HepG2 (cell line): ENCODE measurements at regions not wholly inside any gene's neighbourhood (a gene's known extent, or its start where the extent isn't known, plus 50 kb on each side); places are given as distances from the start of the nearest gene placed in this dataset.

ENCODE experiments used
- ATAC-seq: fragments of 200-7000 bp; cut with Tn5 transposase; 3 replicates; pipeline ENCODE4 v1.9.1; 2020; ENCODE audit warnings: mild to moderate bottlenecking, moderate library complexity
- BruUV-seq: library from RNA; stranded (reverse); fragments of 400-500 nt; replicated peaks from 2 replicates; lab custom pipeline; 2021; lab: Mats Ljungman, UMichigan
- CTCF ChIA-PET: fragments of 300-600 bp; formaldehyde crosslinking; extraction: SDS; loops from one replicate; lab custom pipeline; 2021; ENCODE audit warnings: low total read pairs, inconsistent platforms, low intra/inter-chr PET ratio; lab: Yijun Ruan, JAX
- POLR2A ChIA-PET: fragments of 350-600 bp; sonication (Branson Sonifier 250); formaldehyde crosslinking; loops from one replicate; lab custom pipeline; 2020; ENCODE audit warnings: antibody characterized with exemption, inconsistent platforms; lab: Yijun Ruan, JAX
- DNase-seq: peaks from one replicate; pipeline ENCODE4 v3.0.0-alpha.2; 2015; ENCODE audit warnings: low spot score
- FAIRE-seq: peaks from 3 replicates; lab custom pipeline; 2011; peaks lifted over from hg19 to GRCh38; lab: Jason Lieb, UNC
- H2AFZ ChIP-seq: one replicate; pipeline ENCODE4 v1.6.1; 2011; ENCODE audit warnings: low read length, inconsistent platforms
- H3K27ac ChIP-seq: fragments of 300-600 bp; 3 replicates; pipeline ENCODE4 v1.8.0; 2011; ENCODE audit warnings: mixed run types, mild to moderate bottlenecking, mixed read lengths, low read length, inconsistent platforms; ENCODE audit not compliant: insufficient read depth; ENCODE audit errors: extremely low read length
- H3K27me3 ChIP-seq, 2 experiments: fragments of 200-600 bp in 1 of 2; 2 replicates in 1 of 2; 3 replicates in 1 of 2; pipeline versions ENCODE4 v1.6.0 to v1.8.0; 2011; ENCODE audit warnings: low read length in 2 of 2, mild to moderate bottlenecking in 2 of 2, moderate library complexity in 2 of 2, inconsistent platforms in 1 of 2; ENCODE audit not compliant: insufficient read depth in 2 of 2, control insufficient read depth in 1 of 2
- H3K36me3 ChIP-seq, 2 experiments: fragments of 200-600 bp in 1 of 2; replicated peaks in 1 of 2; 2 replicates in 1 of 2; 3 replicates in 1 of 2; pipeline versions ENCODE4 v1.5.1 to v1.8.0; 2011; ENCODE audit warnings: low read length in 2 of 2, inconsistent platforms in 1 of 2; ENCODE audit not compliant: insufficient read depth in 2 of 2, control insufficient read depth in 1 of 2
- H3K4me1 ChIP-seq: 2 replicates; pipeline ENCODE4 v1.5.1; 2012; ENCODE audit warnings: low read length, inconsistent platforms; ENCODE audit not compliant: insufficient read depth
- H3K4me2 ChIP-seq: 2 replicates; pipeline ENCODE4 v1.6.0; 2011; ENCODE audit warnings: low read depth, low read length, inconsistent platforms
- H3K4me3 ChIP-seq, 3 experiments: fragments of 200-600 bp in 1 of 3; sonication (generic), shearing (Covaris generic) in 1 of 3; replicated peaks in 1 of 3; 2 replicates each; pipeline ENCODE4 v1.5.1; 2011 to 2016; ENCODE audit warnings: low read length in 3 of 3, inconsistent platforms in 2 of 3, low read depth in 2 of 3, mild to moderate bottlenecking in 2 of 3, control low read depth in 1 of 3, mixed read lengths in 1 of 3; ENCODE audit not compliant: insufficient read depth in 1 of 3
- H3K79me2 ChIP-seq: one replicate; pipeline ENCODE4 v1.6.1; 2011; ENCODE audit warnings: low read length, inconsistent platforms; ENCODE audit not compliant: insufficient read depth
- H3K9ac ChIP-seq: 2 replicates; pipeline ENCODE4 v1.6.0; 2011; ENCODE audit warnings: mild to moderate bottlenecking, low read depth, low read length, inconsistent platforms; ENCODE audit not compliant: insufficient read depth
- H3K9me3 ChIP-seq: 2 replicates; pipeline ENCODE4 v1.5.1; 2012; ENCODE audit warnings: mild to moderate bottlenecking, low read length
- H4K20me1 ChIP-seq: 2 replicates; pipeline ENCODE4 v1.6.0; 2011; ENCODE audit warnings: inconsistent platforms, mild to moderate bottlenecking, low read length, moderate library complexity; ENCODE audit not compliant: insufficient read depth
- PCBP1 ChIP-seq: fragments of 200-400 bp; formaldehyde crosslinking; IDR thresholded peaks from 2 replicates; pipeline ENCODE4 v1.6.1; 2017; ENCODE audit warnings: mild to moderate bottlenecking, low read depth, low read length, borderline replicate concordance
- PRMT3 ChIP-seq: sonication (generic); formaldehyde crosslinking; IDR thresholded peaks from 2 replicates; pipeline ENCODE4 v1.8.1; 2022; ENCODE audit warnings: low read depth, mild to moderate bottlenecking, moderate library complexity, missing genetic modification reagents, borderline replicate concordance
- RBFOX2 ChIP-seq: fragments of 200-400 bp; formaldehyde crosslinking; IDR thresholded peaks from 2 replicates; pipeline ENCODE4 v1.6.1; 2017; ENCODE audit warnings: low read depth, mild to moderate bottlenecking, low read length
- TBX3 ChIP-seq: fragments of 450-650 bp; IDR thresholded peaks from 2 replicates; pipeline ENCODE4 v1.6.1; 2017; ENCODE audit warnings: antibody characterized with exemption, mild to moderate bottlenecking, inconsistent platforms, borderline replicate concordance
- ZNF180 ChIP-seq: sonication (generic); formaldehyde crosslinking; IDR thresholded peaks from 2 replicates; pipeline ENCODE4 v1.4.0; 2020; ENCODE audit warnings: low read depth, missing genetic modification reagents, borderline replicate concordance
- WGBS: methylation state at CpG from one replicate; pipeline ENCODE4 v1.1.6; 2017; ENCODE audit warnings: low lambda C conversion rate; 5-methylcytosine and 5-hydroxymethylcytosine counted together
- in situ Hi-C: cut with HindIII; loops from 2 replicates; pipeline ENCODE4 v1.10.0; 2017; ENCODE audit warnings: low pct_unique_long_range_greater_than_20kb; ENCODE audit not compliant: extremely low pct_ligation_motif_present
- intact Hi-C: fragments of 100-400 bp; cut with micrococcal nuclease; formaldehyde crosslinking; loops from one replicate; pipeline ENCODE4 v1.10.0; 2022; ENCODE audit not compliant: unreplicated experiment
- TF ChIP-seq, protein P1 (sequence below): sonication (generic); formaldehyde crosslinking; IDR thresholded peaks from 2 replicates; pipeline ENCODE4 v1.4.0; 2020; ENCODE audit warnings: missing genetic modification reagents; ENCODE audit errors: not compliant biosample characterization
- TF ChIP-seq, protein P2 (sequence below): sonication (generic); formaldehyde crosslinking; IDR thresholded peaks from 2 replicates; pipeline ENCODE4 v1.9.0; 2022; ENCODE audit warnings: missing genetic modification reagents, mild to moderate bottlenecking, borderline replicate concordance
- TF ChIP-seq, protein P3 (sequence below): sonication (generic); formaldehyde crosslinking; IDR thresholded peaks from 2 replicates; pipeline ENCODE4 v1.4.0; 2020; ENCODE audit warnings: missing genetic modification reagents

DNA sequence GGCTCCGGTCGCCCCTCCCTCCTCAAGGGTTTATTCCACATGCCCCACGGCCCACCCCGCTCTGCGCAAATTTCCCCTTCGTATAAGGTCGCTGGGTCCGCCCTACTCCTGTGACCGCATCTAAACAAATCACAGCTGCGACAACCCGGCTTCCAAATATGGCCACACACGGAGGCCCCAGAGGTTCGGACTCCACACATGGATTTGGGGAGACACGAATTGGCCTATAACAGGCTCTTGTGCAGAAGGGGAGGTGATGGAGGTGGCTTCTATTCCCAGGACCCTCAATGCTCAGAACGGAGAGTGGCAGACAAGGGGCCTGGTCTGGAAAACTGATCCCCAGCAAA, 90.1 kb downstream of the FOXL3 start:
- no peaks in the 10 kb centered on the region for H4K20me1 ChIP-seq
- ChIA-PET CTCF (no interaction called here), POLR2A (no interaction called here)
- peaks cover 2 to 26% of the 10 kb centered on the region in 2 experiments; a peak in 3 of 5 replicates for H3K27me3 ChIP-seq
- H3K9ac ChIP-seq = no peak overlapping the region
- no peak for ATAC-seq
- intact Hi-C loops (no loop called here), in situ Hi-C loops (no loop called here)
- WGBS = 75% methylated on average over 15 of the region's 15 CpGs
- no peak for FAIRE-seq
- H3K4me3 ChIP-seq = no peak overlapping the region
- TF ChIP-seq RBFOX2 = no peak
- TF ChIP-seq TBX3 = no peak
- no peaks in the 10 kb centered on the region for H3K36me3 ChIP-seq
- BruUV-seq = no TSS peak
- DNase-seq = no peak
- peaks cover 27% of the 10 kb centered on the region for H3K4me1 ChIP-seq
- no peak overlapping the region for H2AFZ ChIP-seq
- H3K79me2 ChIP-seq = no peaks in the 10 kb centered on the region
- H3K9me3 ChIP-seq = peaks cover 12% of the 10 kb centered on the region; the same call in 1 of the 2 replicates
- no peak overlapping the region for H3K4me2 ChIP-seq
- H3K27ac ChIP-seq = no peak overlapping the region

DNA sequence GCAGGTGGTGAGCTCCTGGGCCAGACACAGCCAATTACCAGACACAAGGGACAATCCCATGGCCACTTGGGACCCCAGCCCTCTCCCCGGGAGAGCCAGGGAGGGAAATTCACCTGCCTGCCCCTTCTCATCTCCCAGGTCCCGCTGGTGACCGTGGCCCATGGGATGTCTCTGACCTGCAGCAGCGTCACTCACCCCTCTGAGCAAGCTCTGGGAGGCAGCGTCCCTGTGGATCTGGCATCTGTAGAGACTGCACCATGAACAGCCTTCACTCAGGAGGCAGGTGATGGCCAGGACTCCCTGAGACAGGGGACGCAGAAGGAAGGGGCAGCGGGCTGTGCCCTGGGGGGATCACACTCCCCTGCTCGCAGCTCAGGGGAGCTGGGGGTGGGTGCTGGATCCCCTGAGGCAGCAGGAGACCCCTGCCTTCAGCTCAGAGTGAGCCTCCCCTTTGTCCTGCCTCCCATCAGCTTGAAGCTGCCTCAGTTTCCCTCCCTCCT, 90.8 kb downstream of the FOXL3 start:
- no TSS peak for BruUV-seq
- Histone ChIP-seq H3K79me2 (no peaks in the 10 kb centered on the region), H3K36me3 (no peaks in the 10 kb centered on the region), H3K4me3 (no peak overlapping the region), H3K9me3 (peaks cover 12% of the 10 kb centered on the region; the same call in 1 of the 2 replicates), H3K4me1 (peaks cover 27% of the 10 kb centered on the region), H3K4me2 (no peak overlapping the region), H3K27ac (no peak overlapping the region), H3K27me3 (peaks cover 2 to 26% of the 10 kb centered on the region in 2 experiments; a peak in 3 of 5 replicates), H3K9ac (no peak overlapping the region), H2AFZ (no peak overlapping the region), H4K20me1 (no peaks in the 10 kb centered on the region)
- CTCF ChIA-PET = no interaction called here
- DNase-seq (no peak), ATAC-seq (no peak), FAIRE-seq (no peak)
- in situ Hi-C loops (no loop called here), intact Hi-C loops (no loop called here)
- POLR2A ChIA-PET = interaction anchor here (0.5 kb wide), 1 partner anchor 39 kb away, joined by 3 read pairs; no protein-coding TSS in a partner anchor
- WGBS = 10% methylated on average over 4 of the region's 8 CpGs
- TF ChIP-seq, protein P1, sequence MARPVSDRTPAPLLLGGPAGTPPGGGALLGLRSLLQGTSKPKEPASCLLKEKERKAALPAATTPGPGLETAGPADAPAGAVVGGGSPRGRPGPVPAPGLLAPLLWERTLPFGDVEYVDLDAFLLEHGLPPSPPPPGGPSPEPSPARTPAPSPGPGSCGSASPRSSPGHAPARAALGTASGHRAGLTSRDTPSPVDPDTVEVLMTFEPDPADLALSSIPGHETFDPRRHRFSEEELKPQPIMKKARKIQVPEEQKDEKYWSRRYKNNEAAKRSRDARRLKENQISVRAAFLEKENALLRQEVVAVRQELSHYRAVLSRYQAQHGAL (CRISPR knock-in tag) = no peak
- TF ChIP-seq PRMT3 (CRISPR knock-in tag) (no peak), PCBP1 (0 out of 2 replicates have a peak, but pooled peaks have one; percentile 42), ZNF180 (CRISPR knock-in tag) (no peak)
- TF ChIP-seq, protein P2, sequence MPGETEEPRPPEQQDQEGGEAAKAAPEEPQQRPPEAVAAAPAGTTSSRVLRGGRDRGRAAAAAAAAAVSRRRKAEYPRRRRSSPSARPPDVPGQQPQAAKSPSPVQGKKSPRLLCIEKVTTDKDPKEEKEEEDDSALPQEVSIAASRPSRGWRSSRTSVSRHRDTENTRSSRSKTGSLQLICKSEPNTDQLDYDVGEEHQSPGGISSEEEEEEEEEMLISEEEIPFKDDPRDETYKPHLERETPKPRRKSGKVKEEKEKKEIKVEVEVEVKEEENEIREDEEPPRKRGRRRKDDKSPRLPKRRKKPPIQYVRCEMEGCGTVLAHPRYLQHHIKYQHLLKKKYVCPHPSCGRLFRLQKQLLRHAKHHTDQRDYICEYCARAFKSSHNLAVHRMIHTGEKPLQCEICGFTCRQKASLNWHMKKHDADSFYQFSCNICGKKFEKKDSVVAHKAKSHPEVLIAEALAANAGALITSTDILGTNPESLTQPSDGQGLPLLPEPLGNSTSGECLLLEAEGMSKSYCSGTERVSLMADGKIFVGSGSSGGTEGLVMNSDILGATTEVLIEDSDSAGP (CRISPR knock-in tag) = no peak
- TF ChIP-seq, protein P3, sequence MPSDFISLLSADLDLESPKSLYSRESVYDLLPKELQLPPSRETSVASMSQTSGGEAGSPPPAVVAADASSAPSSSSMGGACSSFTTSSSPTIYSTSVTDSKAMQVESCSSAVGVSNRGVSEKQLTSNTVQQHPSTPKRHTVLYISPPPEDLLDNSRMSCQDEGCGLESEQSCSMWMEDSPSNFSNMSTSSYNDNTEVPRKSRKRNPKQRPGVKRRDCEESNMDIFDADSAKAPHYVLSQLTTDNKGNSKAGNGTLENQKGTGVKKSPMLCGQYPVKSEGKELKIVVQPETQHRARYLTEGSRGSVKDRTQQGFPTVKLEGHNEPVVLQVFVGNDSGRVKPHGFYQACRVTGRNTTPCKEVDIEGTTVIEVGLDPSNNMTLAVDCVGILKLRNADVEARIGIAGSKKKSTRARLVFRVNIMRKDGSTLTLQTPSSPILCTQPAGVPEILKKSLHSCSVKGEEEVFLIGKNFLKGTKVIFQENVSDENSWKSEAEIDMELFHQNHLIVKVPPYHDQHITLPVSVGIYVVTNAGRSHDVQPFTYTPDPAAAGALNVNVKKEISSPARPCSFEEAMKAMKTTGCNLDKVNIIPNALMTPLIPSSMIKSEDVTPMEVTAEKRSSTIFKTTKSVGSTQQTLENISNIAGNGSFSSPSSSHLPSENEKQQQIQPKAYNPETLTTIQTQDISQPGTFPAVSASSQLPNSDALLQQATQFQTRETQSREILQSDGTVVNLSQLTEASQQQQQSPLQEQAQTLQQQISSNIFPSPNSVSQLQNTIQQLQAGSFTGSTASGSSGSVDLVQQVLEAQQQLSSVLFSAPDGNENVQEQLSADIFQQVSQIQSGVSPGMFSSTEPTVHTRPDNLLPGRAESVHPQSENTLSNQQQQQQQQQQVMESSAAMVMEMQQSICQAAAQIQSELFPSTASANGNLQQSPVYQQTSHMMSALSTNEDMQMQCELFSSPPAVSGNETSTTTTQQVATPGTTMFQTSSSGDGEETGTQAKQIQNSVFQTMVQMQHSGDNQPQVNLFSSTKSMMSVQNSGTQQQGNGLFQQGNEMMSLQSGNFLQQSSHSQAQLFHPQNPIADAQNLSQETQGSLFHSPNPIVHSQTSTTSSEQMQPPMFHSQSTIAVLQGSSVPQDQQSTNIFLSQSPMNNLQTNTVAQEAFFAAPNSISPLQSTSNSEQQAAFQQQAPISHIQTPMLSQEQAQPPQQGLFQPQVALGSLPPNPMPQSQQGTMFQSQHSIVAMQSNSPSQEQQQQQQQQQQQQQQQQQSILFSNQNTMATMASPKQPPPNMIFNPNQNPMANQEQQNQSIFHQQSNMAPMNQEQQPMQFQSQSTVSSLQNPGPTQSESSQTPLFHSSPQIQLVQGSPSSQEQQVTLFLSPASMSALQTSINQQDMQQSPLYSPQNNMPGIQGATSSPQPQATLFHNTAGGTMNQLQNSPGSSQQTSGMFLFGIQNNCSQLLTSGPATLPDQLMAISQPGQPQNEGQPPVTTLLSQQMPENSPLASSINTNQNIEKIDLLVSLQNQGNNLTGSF (CRISPR knock-in tag) = no peak
